Right lobe of liver (tissue), 4 donors: ENCODE measurements at regions not wholly inside any gene's neighbourhood (a gene's known extent, or its start where the extent isn't known, plus 50 kb on each side); places are given as distances from the start of the nearest gene placed in this dataset.

Experiments used
- CTCF ChIP-seq, 4 donors: fragments of 200-600 bp in 3 of 4; fragments of 450-650 bp in 1 of 4; IDR thresholded peaks; one replicate each; pipeline versions ENCODE4 v1.5.1 to v1.8.0; 2016 to 2022; ENCODE audit warnings: antibody characterized with exemption in 4 of 4, mild to moderate bottlenecking in 2 of 4
- POLR2A ChIP-seq: fragments of 450-650 bp; IDR thresholded peaks from one replicate; pipeline ENCODE4 v1.6.1; 2017; ENCODE audit warnings: antibody characterized with exemption, mild to moderate bottlenecking
- donor health status: DM: no; HTN: no; CAD: no.
- donor health status: DM: no; HTN: no; CAD: no.
- donor health status: DM: no; HTN: yes; CAD: no.

- no peak for TF ChIP-seq CTCF (IDR thresholded peaks at IDR 0.05)
- no peak for TF ChIP-seq POLR2A
Measured at GRCh38 chr2:49798570-49798969, 644.3 kb upstream of the FSHR start.
